ENCODE measurements at regions not wholly inside any gene's neighbourhood (a gene's known extent, or its start where the extent isn't known, plus 50 kb on each side); places are given as distances from the start of the nearest gene placed in this dataset.

DNA sequence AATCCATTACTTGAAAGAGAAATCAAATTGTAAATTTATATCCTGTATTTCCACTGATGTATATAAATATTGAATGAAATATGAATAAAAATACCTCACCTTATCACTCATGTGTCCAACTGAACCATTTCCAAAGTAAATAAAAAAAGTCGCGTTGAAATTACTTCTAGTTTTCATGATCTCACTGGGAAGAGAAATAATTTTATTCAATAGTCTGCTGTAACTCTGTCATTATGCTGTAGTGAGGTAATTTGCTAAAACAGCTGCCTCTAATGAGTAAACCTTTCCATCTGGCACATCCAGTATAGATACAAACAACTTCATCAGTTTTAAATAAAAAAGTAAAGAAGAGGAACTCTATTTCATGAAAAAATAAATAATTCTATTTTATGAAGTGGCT is 611.5 kb downstream of the ZNF608 start:
- no peak overlapping the region for H3K56ac ChIP-seq (ENCODE audit: insufficient read length, low read depth, low read length)
- no peaks in the 10 kb centered on the region for H3K79me1 ChIP-seq (ENCODE audit: insufficient read depth, low read depth, low read length, poor library complexity, severe bottlenecking)
- H2AFZ ChIP-seq (ENCODE audit: low read length) = no peak overlapping the region
- H3K79me2 ChIP-seq (ENCODE audit: insufficient read depth, low read length) = no peaks in the 10 kb centered on the region
- H3K4me1 ChIP-seq (ENCODE audit: insufficient read depth, low read length) = no peaks in the 10 kb centered on the region
- H4K5ac ChIP-seq (ENCODE audit: insufficient read length, low read depth, low read length) = no peak overlapping the region
- no peak overlapping the region for H3K14ac ChIP-seq (ENCODE audit: insufficient read depth, low read length)
- H3K9ac ChIP-seq (ENCODE audit: extremely low read depth, insufficient read length, low read length) = no peak overlapping the region
- H2BK12ac ChIP-seq (ENCODE audit: insufficient read length, low read depth, low read length) = no peak overlapping the region
- no peak for DNase-seq
- H3K23ac ChIP-seq (ENCODE audit: insufficient read length, low read depth, low read length) = no peak overlapping the region
- no peak overlapping the region for H3K4me3 Mint-ChIP-seq
- no peak overlapping the region for H3K27ac Mint-ChIP-seq
- TF ChIP-seq, protein P1, sequence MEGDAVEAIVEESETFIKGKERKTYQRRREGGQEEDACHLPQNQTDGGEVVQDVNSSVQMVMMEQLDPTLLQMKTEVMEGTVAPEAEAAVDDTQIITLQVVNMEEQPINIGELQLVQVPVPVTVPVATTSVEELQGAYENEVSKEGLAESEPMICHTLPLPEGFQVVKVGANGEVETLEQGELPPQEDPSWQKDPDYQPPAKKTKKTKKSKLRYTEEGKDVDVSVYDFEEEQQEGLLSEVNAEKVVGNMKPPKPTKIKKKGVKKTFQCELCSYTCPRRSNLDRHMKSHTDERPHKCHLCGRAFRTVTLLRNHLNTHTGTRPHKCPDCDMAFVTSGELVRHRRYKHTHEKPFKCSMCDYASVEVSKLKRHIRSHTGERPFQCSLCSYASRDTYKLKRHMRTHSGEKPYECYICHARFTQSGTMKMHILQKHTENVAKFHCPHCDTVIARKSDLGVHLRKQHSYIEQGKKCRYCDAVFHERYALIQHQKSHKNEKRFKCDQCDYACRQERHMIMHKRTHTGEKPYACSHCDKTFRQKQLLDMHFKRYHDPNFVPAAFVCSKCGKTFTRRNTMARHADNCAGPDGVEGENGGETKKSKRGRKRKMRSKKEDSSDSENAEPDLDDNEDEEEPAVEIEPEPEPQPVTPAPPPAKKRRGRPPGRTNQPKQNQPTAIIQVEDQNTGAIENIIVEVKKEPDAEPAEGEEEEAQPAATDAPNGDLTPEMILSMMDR (conservative IDR thresholded peaks at IDR 0.05) = no peak
- no peak overlapping the region for H3K4me2 ChIP-seq (ENCODE audit: insufficient read depth, insufficient read length, low read length)
- H3T11ph ChIP-seq (ENCODE audit: low read length) = no peak overlapping the region
- no peaks in the 10 kb centered on the region for H3K27me3 ChIP-seq (ENCODE audit: insufficient read depth, low read length)
- H2BK5ac ChIP-seq (ENCODE audit: insufficient read length, low read length) = no peak overlapping the region
- no peaks in the 10 kb centered on the region for H3K9me3 ChIP-seq (ENCODE audit: control insufficient read depth, low read depth, low read length)
- H3K9me3 Mint-ChIP-seq = peaks cover 0 to 3% of the 10 kb centered on the region in 2 experiments; a peak in 2 of 5 replicates
- no peak overlapping the region for H2AK5ac ChIP-seq (ENCODE audit: insufficient read length, low read length)
- H3K27me3 Mint-ChIP-seq (ENCODE audit: low read depth) = no peaks in the 10 kb centered on the region
- no peaks in the 10 kb centered on the region for H3K23me2 ChIP-seq (ENCODE audit: insufficient read length, low read depth, low read length, poor library complexity, severe bottlenecking)
- peaks cover 0 to 7% (median 4%) of the 10 kb centered on the region in 3 experiments; a peak in 3 of 7 replicates for H3K36me3 Mint-ChIP-seq (ENCODE audit: insufficient read depth in 1 of 3, low read depth in 3 of 3)
- no peak overlapping the region for H3K18ac ChIP-seq (ENCODE audit: insufficient read length, low read depth, low read length)
- H3K27ac ChIP-seq (ENCODE audit: insufficient read length, low read depth, low read length) = no peak overlapping the region
- no peak overlapping the region for H2BK20ac ChIP-seq (ENCODE audit: low read depth, low read length, poor library complexity, severe bottlenecking)
- no CpG with 5 or more reads among the region's 2 CpGs for WGBS (ENCODE audit: extremely low coverage, insufficient read length, low lambda C conversion rate)
- H2BK120ac ChIP-seq (ENCODE audit: low read depth, low read length, poor library complexity, severe bottlenecking) = no peak overlapping the region
- no peak overlapping the region for H3K4ac ChIP-seq (ENCODE audit: low read depth, low read length)
- no peak overlapping the region for H4K91ac ChIP-seq (ENCODE audit: insufficient read length, low read depth, low read length)
- H3K4me1 Mint-ChIP-seq = no peaks in the 10 kb centered on the region; a peak in 1 of 4 replicates
- H4K20me1 ChIP-seq (ENCODE audit: control insufficient read depth, insufficient read depth, insufficient read length) = no peaks in the 10 kb centered on the region
- H2BK15ac ChIP-seq (ENCODE audit: low read depth, low read length) = no peak overlapping the region
- no peak overlapping the region for H4K8ac ChIP-seq (replicated peaks; ENCODE audit: insufficient read length, low read depth, low read length)
